Fibroblast of skin of scalp (primary cell): ENCODE measurements at regions not wholly inside any gene's neighbourhood (a gene's known extent, or its start where the extent isn't known, plus 50 kb on each side); places are given as distances from the start of the nearest gene placed in this dataset.
"Not testable (repeated sequence)": the region's sequence is repeated elsewhere in the genome, so short reads cannot be mapped to it uniquely, and the experiment has no call there.

Experiments
- DNase-seq: peaks from one replicate; pipeline ENCODE4 v3.0.0-alpha.2; 2013

DNA sequence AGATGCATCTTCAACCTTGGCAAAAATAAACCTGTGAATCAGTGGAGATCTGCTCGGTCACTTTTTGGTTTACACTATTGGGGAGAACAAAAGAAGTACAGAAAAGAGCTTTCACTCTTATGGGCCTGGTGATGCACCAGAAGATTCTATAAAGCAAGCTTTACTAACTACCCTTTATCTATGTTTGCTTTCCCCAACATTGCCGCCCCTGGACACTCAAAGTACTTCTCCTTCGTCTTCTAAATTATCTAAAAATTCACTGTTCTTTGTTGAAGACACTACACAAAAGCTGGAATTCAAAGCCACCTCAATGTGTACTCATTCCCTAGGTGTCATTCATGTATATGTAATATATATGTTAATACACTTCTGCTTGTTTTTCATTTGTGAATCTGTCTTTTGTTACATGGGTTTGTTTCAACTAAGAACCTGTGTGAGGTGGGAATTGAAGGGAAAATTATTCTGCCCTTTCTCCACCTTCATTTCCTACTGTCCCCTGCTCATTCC lies 97.9 kb upstream of the BTN3A2 start:
- DNase-seq = no peak

DNA sequence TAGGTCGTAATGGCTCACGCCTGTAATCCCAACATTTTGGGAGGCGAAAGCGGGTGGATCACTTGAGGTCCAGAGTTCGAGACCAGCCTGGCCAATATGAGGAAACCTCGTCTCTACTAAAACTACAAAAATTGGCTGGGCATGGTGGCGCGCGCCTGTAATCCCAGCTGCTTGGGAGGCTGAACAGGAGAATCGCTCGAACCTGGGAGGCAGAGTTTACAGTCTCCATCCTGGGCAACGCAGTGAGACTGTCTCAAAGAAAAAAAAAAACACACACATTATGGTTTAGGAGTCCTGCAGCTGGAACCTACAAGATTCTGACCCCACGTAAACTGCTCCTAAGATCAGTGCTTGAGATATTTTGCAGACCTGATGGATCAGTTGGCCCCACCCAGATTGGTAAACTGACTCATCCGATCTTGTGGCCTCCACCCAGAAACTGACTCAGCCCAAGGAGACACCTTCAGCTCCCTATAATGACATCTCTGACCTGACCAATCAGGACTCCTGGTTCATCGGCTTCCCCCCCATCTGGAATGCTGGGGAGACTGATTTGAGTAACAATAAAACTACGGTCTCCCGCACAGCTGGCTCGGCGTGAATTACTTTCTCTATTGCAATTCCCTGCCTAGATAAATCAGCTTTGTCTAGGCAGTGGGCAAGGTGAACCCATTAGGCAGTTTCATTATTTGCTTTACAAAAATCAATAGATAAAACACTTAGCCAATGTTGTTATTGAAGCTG lies 96.2 kb upstream of the BTN3A2 start:
- DNase-seq = peak; percentile 44

GRCh38 chr6:26269531-26270485 lies 95.2 kb upstream of the BTN3A2 start:
- peak; percentile 40 for DNase-seq

GRCh38 chr6:26270486-26270861 lies 94.5 kb upstream of the BTN3A2 start:
- no peak for DNase-seq

DNA sequence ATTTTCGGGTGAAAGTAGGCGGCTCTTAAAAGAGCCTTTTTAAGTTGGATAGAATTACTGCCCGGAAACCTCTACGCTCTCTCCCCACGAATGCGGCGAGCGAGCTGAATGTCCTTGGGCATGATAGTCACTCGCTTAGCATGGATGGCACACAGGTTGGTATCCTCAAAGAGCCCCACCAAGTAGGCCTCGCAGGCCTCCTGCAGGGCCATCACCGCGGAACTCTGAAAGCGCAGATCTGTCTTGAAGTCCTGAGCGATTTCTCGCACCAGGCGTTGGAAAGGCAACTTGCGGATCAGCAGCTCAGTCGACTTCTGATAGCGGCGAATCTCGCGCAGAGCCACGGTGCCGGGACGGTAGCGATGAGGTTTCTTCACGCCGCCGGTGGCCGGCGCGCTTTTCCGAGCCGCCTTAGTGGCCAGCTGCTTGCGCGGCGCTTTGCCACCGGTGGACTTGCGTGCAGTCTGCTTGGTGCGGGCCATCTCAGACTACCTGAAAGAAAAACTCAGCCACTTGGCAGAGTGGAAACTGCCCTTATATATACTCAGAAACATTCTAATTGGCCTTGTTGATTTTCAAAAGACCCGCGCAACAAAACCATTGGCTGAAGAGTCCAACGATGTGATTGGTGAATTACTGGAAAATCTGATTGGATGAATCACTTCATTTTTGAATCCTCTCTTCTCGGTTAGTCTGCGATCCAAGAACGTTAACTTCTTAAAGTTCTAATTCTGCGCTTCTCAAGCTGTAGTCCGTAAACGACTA lies 93.9 kb upstream of the BTN3A2 start:
- DNase-seq = peak; percentile 92

GRCh38 chr6:26271668-26272024 lies 93.4 kb upstream of the BTN3A2 start:
- DNase-seq = no peak

DNA sequence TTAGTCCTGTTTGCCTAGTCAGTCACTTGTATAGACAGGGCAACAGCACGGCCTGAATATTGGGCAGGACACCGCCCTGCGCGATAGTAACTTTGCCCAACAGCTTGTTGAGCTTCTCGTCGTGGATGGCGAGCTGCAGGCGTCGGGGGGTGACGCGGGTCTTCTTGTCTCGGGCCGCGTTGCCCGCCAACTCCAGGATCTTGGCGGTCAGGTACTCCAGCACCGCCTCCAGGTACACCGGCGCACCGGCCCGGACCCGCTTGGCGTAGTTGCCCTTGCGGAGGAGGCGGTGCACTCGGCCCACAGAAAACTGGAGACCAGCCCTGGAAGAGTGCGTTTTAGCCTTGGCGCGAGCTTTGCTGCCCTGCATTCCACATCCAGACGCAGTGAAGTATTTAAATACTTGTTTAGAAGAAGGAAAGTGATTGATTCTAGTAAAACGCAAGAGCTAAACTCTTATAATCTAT lies 92.8 kb upstream of the BTN3A2 start:
- no peak for DNase-seq

DNA sequence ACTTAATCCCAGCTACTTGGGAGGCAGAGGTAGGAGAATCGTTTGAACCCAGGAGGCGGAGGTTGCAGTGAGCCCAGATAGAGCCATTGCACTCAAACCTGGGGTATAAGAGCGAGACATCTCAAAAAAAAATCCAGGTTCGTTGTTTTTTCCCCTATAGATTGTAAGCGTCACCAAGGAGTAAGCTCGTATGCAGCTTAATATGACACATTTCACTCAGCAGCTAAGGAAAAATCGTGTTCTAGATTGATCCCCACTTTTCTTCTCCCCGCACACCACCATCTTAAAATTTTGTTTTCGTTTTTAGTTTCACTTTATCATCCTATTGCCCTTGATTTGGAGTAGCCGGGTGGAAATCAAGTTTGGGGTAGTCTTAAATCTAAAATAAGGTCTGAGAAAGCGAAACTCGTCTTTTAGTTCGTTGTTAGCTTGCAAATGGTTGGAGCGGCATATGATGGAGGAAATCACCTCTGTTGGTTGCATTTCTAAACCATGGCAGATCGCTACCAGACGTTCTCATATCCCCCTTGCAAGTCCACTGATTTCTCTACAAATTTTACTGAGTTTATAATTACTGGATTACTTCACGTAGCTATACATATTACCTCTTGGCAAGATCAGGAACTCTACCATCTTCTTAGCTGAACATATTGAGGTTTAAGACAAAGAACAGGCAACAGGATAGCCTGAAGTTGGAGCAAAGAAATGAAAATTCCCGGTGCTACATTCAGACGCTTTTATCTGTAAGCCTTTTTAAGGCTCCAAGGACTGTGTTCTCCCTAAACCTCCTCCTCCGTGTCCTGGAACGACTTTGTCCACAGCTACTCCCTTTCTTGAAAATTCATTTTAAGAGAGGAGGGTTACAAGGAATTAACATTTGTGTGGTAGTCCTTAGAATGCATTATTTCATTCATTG lies 91.1 kb upstream of the BTN3A2 start:
- no peak for DNase-seq

GRCh38 chr6:26275663-26276062 lies 89.3 kb upstream of the BTN3A2 start:
- DNase-seq = no peak

- DNase-seq = no peak
Observed at GRCh38 chr6:26276841-26277648, 88.0 kb upstream of the BTN3A2 start.

GRCh38 chr6:26278536-26278935 lies 86.5 kb upstream of the BTN3A2 start:
- no peak for DNase-seq

GRCh38 chr6:26279371-26279770 lies 85.6 kb upstream of the BTN3A2 start:
- DNase-seq = not testable (repeated sequence)

- DNase-seq = no peak
Observed at GRCh38 chr6:26280407-26280806, 84.6 kb upstream of the BTN3A2 start.

DNA sequence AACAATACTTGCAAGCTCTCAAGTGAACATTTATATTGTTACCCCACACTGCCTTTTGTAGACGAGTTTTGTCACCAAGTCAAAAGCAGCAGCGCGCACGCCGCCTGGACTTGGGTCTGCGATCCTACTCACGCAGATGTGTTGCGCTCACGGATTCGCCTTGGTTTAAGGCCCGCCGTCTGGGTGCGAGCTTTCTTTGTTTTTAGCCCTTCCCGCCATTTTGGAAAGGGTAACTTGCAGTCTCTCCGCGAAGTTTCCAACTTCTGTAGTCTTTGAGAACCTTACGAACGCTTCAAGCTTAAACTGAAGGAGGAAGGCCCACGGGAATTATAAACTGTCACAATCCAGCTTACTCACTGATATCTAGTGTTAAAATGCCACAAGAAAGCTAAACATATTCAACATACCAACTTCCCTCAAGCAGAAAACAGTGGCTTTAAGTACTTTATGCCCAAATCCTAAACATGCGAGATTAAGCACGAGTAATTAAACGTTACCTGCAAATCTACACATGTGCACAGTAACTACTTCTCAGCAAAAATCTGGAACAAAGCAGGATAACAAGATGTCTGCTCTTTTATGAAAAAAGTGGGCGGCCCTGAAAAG lies 80.4 kb upstream of the BTN3A2 start:
- peak; percentile 70 for DNase-seq

DNA sequence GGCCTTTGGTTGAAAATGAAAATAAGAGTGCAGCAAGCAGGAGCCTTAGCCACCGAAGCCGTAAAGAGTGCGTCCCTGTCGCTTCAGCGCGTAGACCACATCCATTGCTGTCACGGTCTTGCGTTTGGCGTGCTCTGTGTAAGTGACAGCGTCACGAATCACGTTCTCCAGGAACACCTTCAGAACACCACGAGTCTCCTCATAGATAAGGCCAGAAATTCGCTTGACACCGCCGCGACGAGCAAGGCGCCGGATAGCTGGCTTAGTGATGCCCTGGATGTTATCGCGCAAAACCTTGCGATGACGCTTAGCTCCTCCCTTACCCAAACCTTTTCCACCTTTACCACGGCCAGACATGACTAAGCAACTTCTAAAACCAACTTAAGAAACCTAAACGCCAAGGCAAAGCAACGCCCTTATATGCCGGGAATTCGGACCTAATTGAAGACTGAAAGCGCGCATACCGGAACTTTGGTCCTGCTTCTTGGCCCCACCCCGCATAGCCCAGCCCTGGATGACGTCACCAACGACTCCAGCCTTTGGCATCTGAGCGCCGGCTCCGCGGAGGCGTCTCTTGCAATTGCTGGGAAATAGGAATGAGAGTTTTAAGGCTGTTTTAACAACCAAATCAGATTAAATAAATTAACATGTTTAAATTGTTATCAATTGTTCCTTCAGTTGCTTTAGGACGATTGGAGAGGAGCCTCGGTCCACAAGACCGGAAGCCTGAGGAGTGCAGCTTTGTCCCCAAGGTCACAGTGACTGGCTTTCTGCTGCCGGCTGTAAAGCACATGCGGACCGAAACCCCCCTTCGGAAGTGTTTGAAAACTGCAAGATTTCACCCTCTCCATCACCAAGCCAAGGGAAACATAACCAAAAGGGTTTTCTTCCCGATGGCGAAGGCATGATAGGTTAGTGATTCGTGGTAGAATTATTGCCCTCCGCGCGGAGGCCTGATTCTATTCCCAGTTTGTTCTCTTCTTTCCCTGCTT lies 79.6 kb upstream of the BTN3A2 start:
- peak; percentile 99 for DNase-seq

DNA sequence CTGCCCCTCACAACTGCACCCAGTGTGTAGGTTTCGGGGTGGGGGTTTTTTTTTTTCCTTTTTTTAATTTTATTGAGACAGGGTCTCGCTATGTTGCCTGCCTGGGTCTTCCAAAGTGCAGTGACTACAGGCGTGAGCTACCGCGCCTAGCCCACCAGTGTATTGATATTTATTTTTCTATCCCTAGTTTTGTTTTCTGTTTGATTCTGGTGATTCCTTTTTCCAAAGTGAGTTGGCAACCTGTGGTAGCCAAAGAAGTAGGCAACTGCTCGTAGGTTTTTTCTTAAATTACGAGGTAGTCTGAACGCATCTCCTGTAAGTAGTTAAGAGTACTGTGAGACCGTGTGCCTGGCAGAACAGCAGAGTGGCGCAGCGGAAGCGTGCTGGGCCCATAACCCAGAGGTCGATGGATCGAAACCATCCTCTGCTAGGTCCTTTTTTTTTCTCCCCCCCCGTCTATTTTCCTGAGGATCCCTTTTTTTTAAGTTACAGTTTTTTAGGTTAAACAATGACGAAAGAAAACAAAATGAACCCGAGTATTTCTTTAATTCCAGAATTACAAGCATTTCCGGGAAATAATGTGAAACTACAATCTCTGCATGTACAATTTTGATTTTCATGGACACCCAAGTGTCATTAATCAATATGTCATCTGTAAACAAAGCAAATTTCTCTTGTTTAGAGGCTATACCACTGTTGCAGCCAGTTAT lies 78.7 kb upstream of the BTN3A2 start:
- peak; percentile 68 for DNase-seq

- no peak for DNase-seq
Observed at GRCh38 chr6:26288155-26288554, 76.8 kb upstream of the BTN3A2 start.

GRCh38 chr6:26290941-26291340 lies 74.1 kb upstream of the BTN3A2 start:
- no peak for DNase-seq
